ENCODE measurements at regions not wholly inside any gene's neighbourhood (a gene's known extent, or its start where the extent isn't known, plus 50 kb on each side); places are given as distances from the start of the nearest gene placed in this dataset.
"Not testable (repeated sequence)": the region's sequence is repeated elsewhere in the genome, so short reads cannot be mapped to it uniquely, and the experiment has no call there.

DNA sequence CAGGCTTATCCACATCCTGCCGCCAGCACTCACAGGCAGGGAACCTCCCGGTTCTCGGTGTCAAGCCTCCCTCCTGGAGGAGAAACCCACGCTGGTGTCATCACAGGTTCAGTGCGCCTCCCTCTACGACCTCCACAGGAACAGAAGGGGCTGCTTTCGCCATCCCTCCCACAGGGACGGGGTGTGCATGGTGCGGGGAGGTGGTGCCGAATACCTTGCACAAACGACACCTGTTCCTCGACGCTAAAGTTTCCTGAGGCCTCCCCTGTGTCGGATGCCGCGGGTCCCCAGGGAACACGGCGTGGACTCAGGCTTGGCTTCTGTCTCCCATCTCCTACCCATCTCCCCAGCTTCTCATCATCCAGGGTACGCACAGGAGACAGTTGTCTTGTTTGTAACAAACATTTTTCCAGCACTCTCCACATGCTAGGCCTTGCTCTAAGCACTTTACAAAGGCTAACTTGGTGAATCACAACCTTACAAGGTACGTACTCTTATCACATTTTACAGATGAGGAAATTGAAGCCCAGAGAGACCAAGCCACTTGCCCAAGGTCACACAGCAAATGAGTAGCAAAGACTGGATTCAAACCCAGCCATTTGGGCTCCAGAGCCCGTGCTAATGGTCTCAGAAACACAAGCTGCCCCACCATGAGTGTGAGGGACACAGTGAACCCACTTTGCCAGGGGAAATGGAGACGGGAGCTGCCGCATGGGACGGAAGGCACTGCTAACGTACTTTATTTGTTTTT, 271.6 kb downstream of the C16orf95 start:
- Histone ChIP-seq H3K27ac (ENCODE audit: insufficient read depth, low read depth, low read length, poor library complexity, severe bottlenecking) (no peak overlapping the region), H3K9me3 (ENCODE audit: control insufficient read depth, low read length) (no peaks in the 10 kb centered on the region), H3K4me3 (ENCODE audit: insufficient read depth, low read depth, low read length) (no peak overlapping the region), H3K36me3 (ENCODE audit: control insufficient read depth, insufficient read depth, low read length) (no peaks in the 10 kb centered on the region), H3K27me3 (ENCODE audit: control insufficient read depth, insufficient read depth, low read length, poor library complexity, severe bottlenecking) (no peaks in the 10 kb centered on the region), H3K4me1 (ENCODE audit: control insufficient read depth, insufficient read depth, low read length) (peaks cover 18% of the 10 kb centered on the region)
- WGBS, 2 experiments = 92% methylated on average over 25 of the region's 25 CpGs

DNA sequence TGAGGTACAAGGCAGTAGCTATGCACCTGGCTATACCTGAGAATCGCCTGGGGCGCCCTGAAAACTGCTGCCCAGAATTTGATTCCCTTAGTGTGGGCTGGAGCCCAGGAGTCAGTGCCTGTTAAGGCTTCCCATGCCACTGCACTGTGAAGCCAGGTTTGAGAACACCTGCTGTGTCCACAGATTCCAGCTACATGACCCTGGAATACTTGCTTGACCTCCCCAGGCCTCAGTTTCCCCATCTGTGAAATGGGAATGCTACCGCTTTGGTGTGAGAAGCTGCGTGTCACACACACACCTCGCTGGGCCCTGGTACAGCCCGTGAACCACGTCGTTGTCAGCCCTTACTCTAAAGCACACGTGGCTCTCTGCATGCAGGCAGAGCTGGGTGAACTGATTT, 271.0 kb downstream of the C16orf95 start:
- Histone ChIP-seq H3K9me3 (ENCODE audit: control insufficient read depth, low read length) (no peaks in the 10 kb centered on the region), H3K4me1 (ENCODE audit: control insufficient read depth, insufficient read depth, low read length) (peaks cover 18% of the 10 kb centered on the region), H3K36me3 (ENCODE audit: control insufficient read depth, insufficient read depth, low read length) (no peaks in the 10 kb centered on the region), H3K27me3 (ENCODE audit: control insufficient read depth, insufficient read depth, low read length, poor library complexity, severe bottlenecking) (no peaks in the 10 kb centered on the region), H3K4me3 (ENCODE audit: insufficient read depth, low read depth, low read length) (no peak overlapping the region), H3K27ac (ENCODE audit: insufficient read depth, low read depth, low read length, poor library complexity, severe bottlenecking) (no peak overlapping the region)
- 94 to 96% methylated on average over 9 of the region's 9 CpGs for WGBS, 2 experiments

DNA sequence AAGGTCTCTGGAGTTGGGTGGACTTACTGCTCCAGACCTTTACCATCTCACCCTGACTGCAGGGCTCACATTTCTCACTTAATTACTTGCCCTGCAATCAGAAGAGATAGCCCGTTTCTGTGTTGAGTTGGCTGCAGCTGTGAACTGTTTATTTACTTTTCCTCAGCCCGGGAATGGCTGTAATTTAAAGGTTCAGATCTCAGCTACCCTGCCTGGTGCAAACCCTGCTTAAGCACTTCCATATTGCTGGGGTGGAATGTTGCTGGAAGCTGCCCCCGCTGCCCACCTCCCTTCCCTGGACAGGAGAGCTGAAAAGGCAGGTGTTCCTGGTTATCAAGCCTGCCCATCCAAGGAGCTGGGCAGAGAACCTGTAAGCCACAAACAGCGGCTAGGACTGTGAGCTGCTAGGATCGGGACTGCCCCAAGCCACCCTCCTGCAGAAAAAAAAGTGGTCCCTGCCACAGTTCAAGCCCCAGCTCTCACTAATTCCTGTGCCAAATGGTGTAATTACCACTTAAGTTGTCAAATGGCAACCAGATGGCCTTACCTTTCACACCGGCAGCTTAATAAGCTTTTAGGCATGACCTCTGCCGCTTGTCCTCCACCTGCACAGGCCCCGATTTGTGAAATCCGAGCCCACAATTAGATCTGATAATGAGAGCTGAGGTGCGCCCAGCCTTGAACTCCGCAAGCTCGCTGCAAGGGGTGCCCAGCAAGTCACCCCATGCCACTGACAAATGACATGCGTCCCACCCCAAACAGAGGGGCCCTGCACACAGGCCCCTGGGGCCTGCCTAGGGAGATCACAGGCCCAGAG, 269.8 kb downstream of the C16orf95 start:
- Histone ChIP-seq H3K9me3 (ENCODE audit: control insufficient read depth, low read length) (no peaks in the 10 kb centered on the region), H3K4me1 (ENCODE audit: control insufficient read depth, insufficient read depth, low read length) (peaks cover 14% of the 10 kb centered on the region), H3K27ac (ENCODE audit: insufficient read depth, low read depth, low read length, poor library complexity, severe bottlenecking) (no peak overlapping the region), H3K36me3 (ENCODE audit: control insufficient read depth, insufficient read depth, low read length) (no peaks in the 10 kb centered on the region), H3K27me3 (ENCODE audit: control insufficient read depth, insufficient read depth, low read length, poor library complexity, severe bottlenecking) (no peaks in the 10 kb centered on the region), H3K4me3 (ENCODE audit: insufficient read depth, low read depth, low read length) (no peak overlapping the region)
- WGBS, 2 experiments = 56 to 57% methylated on average over 13 of the region's 13 CpGs

DNA sequence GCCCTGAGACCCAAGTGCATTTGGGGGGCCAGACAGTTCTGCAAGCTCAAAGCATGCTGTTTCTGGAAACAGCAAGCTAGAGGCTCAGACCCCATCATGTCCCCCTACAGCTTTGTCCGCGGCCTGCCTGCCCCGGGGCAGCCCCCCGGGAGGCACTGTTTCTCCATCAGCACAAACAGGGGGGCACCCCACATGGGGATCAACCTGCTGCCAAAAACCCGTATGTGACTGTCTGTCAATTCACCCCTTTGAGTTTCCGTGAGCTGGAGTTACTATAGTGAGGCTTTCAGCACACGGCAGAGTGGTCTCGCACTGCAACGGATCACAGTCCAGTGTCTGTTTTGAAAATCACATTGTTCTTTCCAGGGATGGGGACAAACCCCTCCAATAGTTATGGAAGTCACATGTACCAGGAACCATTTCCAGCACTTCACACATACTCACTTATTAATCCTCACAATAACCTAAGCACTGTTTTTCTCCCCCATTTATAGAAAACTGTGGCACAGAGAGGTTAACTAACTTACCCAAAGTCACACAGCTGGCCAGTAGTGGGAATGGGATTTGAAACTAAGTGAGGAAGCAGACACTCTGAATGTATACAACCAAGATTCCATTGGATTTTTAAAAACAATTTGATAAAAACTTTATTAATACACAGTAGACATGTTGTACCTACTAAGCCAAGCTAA, 269.0 kb downstream of the C16orf95 start:
- Histone ChIP-seq H3K27me3 (ENCODE audit: control insufficient read depth, insufficient read depth, low read length, poor library complexity, severe bottlenecking) (no peaks in the 10 kb centered on the region), H3K9me3 (ENCODE audit: control insufficient read depth, low read length) (no peaks in the 10 kb centered on the region), H3K36me3 (ENCODE audit: control insufficient read depth, insufficient read depth, low read length) (no peaks in the 10 kb centered on the region), H3K27ac (ENCODE audit: insufficient read depth, low read depth, low read length, poor library complexity, severe bottlenecking) (no peak overlapping the region), H3K4me3 (ENCODE audit: insufficient read depth, low read depth, low read length) (no peak overlapping the region), H3K4me1 (ENCODE audit: control insufficient read depth, insufficient read depth, low read length) (peaks cover 14% of the 10 kb centered on the region)
- WGBS, 2 experiments = 78 to 82% methylated on average over 9 of the region's 9 CpGs

DNA sequence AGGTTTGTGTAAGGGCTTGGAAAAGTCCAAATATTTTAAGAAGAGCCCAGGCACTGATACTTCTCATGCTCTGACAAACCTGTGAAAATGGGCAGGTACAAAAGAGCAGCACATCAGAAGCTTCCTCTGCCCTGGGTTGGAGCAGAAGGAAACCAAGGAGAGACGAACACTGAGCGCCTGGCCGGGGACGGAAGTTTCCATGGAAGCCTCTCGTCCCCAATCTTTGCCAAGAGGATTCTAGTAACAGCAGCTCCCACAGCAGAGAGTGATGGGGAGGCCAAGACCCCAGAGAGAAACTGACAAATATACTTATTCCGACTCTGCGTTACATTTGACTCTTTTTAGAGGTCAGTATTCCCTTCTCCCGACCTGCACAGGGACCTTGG, 268.5 kb downstream of the C16orf95 start:
- WGBS, 2 experiments = 93 to 94% methylated on average over 8 of the region's 8 CpGs
- Histone ChIP-seq H3K36me3 (ENCODE audit: control insufficient read depth, insufficient read depth, low read length) (no peaks in the 10 kb centered on the region), H3K9me3 (ENCODE audit: control insufficient read depth, low read length) (no peaks in the 10 kb centered on the region), H3K27ac (ENCODE audit: insufficient read depth, low read depth, low read length, poor library complexity, severe bottlenecking) (no peak overlapping the region), H3K4me3 (ENCODE audit: insufficient read depth, low read depth, low read length) (no peak overlapping the region), H3K4me1 (ENCODE audit: control insufficient read depth, insufficient read depth, low read length) (peaks cover 9% of the 10 kb centered on the region), H3K27me3 (ENCODE audit: control insufficient read depth, insufficient read depth, low read length, poor library complexity, severe bottlenecking) (no peaks in the 10 kb centered on the region)

DNA sequence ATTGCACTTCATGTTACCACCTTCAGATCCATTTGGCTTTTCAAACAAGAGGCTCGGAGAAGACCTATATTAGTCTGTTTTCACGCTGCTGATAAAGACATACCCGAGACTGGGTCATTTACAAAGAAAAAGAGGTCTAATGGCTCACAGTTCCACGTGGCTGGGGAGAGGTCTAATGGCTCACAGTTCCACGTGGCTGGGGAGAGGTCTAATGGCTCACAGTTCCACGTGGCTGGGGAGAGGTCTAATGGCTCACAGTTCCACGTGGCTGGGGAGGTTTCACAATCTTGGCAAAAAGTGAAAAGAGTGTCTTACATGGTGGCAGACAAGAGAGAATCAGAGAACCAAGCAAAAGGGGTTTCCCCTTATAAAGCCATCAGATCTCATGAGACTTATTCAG, 268.0 kb downstream of the C16orf95 start:
- WGBS, 2 experiments = 82% methylated on average over 7 of the region's 7 CpGs
- not testable (repeated sequence) for H3K27me3 ChIP-seq (ENCODE audit: control insufficient read depth, insufficient read depth, low read length, poor library complexity, severe bottlenecking); H3K27ac ChIP-seq (ENCODE audit: insufficient read depth, low read depth, low read length, poor library complexity, severe bottlenecking); H3K36me3 ChIP-seq (ENCODE audit: control insufficient read depth, insufficient read depth, low read length); H3K4me1 ChIP-seq (ENCODE audit: control insufficient read depth, insufficient read depth, low read length); H3K4me3 ChIP-seq (ENCODE audit: insufficient read depth, low read depth, low read length); H3K9me3 ChIP-seq (ENCODE audit: control insufficient read depth, low read length)

DNA sequence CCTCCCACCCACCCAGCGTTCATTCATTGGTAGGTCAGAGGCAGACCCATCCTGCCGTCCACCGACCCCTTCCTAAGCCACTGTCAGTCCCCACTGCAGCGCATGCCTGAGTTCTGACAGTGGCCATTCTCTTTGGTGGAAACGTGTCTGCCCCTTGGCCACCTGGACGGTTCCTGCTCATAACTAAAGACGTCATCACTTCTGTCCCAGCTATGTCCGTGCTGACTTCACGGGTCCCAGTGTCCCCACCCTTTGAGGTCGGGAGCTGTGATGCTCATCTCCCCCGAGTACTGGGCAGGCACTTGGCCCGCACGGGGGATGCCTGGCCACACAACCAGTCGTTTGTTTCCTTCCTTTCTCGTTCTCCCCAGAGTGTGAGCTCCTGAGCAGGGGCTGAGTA, 267.1 kb downstream of the C16orf95 start:
- Histone ChIP-seq H3K27me3 (ENCODE audit: control insufficient read depth, insufficient read depth, low read length, poor library complexity, severe bottlenecking) (no peaks in the 10 kb centered on the region), H3K4me3 (ENCODE audit: insufficient read depth, low read depth, low read length) (no peak overlapping the region), H3K27ac (ENCODE audit: insufficient read depth, low read depth, low read length, poor library complexity, severe bottlenecking) (no peak overlapping the region), H3K9me3 (ENCODE audit: control insufficient read depth, low read length) (peaks cover 4% of the 10 kb centered on the region), H3K36me3 (ENCODE audit: control insufficient read depth, insufficient read depth, low read length) (no peaks in the 10 kb centered on the region), H3K4me1 (ENCODE audit: control insufficient read depth, insufficient read depth, low read length) (peaks cover 9% of the 10 kb centered on the region)
- 93 to 94% methylated on average over 15 of the region's 15 CpGs for WGBS, 2 experiments

DNA sequence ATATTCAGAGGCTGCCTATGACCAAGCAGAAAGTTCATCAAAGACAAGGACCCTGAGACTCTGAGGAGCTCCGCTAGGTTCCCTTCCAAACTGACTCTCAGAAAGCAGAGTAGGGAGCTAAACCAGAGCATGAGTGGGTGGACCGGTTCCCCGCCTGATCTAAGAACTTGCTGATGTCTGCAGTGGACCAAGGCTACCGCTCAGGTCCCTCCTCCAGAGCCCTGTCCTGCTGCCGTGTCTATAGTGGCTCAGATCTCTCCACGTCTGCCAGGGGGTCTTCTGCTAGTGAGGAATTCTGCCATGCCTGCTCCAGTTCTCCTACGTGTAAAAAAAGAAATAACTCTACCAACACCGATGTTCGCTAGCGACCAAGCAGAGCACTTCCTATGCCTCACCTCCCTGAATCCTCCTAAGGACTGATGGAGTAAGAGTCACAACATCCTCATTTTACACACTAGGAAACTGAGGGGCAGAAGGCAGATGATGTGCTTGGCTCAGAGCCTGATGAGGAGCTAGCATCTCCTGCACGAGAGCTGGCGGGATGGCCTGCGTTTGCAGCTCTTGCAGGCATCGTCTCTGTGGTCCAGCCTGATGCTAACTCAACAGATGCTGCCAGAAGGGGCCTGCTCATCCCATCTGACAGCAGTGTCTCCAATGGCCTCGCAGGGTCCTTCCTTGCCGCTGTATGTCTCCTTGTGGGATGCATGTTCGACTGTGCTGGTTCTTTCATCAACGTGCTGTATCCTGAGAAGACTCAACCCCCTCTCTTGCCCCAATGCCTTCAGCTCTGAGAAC, 265.5 kb downstream of the C16orf95 start:
- no peak overlapping the region for H3K4me3 ChIP-seq (ENCODE audit: insufficient read depth, low read depth, low read length)
- no peaks in the 10 kb centered on the region for H3K36me3 ChIP-seq (ENCODE audit: control insufficient read depth, insufficient read depth, low read length)
- peaks cover 4% of the 10 kb centered on the region for H3K9me3 ChIP-seq (ENCODE audit: control insufficient read depth, low read length)
- H3K27ac ChIP-seq (ENCODE audit: insufficient read depth, low read depth, low read length, poor library complexity, severe bottlenecking) = no peak overlapping the region
- WGBS, 2 experiments = 94 to 96% methylated on average over 18 of the region's 18 CpGs
- H3K27me3 ChIP-seq (ENCODE audit: control insufficient read depth, insufficient read depth, low read length, poor library complexity, severe bottlenecking) = no peaks in the 10 kb centered on the region
- H3K4me1 ChIP-seq (ENCODE audit: control insufficient read depth, insufficient read depth, low read length) = peaks cover 9% of the 10 kb centered on the region

DNA sequence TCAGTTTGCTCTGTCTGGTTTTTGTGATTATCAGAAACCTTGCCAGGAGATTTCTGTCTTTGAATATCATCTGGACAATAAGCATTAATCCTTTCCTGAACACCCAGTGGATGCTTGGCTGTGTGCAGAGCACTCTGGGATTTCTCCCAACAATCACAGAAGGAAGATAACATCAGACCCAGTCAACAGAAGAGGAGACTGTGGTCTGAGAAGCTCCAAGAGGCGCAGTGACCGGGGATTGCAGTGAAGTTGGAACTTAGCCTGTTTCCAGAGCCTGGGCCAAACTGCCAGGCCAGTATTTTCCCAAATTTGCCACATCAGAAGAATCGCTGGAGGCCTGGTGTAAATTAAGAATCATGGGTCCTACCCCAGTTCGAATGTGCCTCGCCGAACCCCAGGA, 264.7 kb downstream of the C16orf95 start:
- Histone ChIP-seq H3K27me3 (ENCODE audit: control insufficient read depth, insufficient read depth, low read length, poor library complexity, severe bottlenecking) (no peaks in the 10 kb centered on the region), H3K27ac (ENCODE audit: insufficient read depth, low read depth, low read length, poor library complexity, severe bottlenecking) (no peak overlapping the region)

More for the DNA sequence above, 264.7 kb downstream of the C16orf95 start:
- H3K4me1 ChIP-seq (ENCODE audit: control insufficient read depth, insufficient read depth, low read length) = peaks cover 4% of the 10 kb centered on the region
- H3K4me3 ChIP-seq (ENCODE audit: insufficient read depth, low read depth, low read length) = no peak overlapping the region
- no peaks in the 10 kb centered on the region for H3K36me3 ChIP-seq (ENCODE audit: control insufficient read depth, insufficient read depth, low read length)
- WGBS, 2 experiments = 79% methylated on average over 6 of the region's 6 CpGs
- H3K9me3 ChIP-seq (ENCODE audit: control insufficient read depth, low read length) = peaks cover 4% of the 10 kb centered on the region
